Esophagus squamous epithelium (tissue), 5 donors: ENCODE measurements at regions not wholly inside any gene's neighbourhood (a gene's known extent, or its start where the extent isn't known, plus 50 kb on each side); places are given as distances from the start of the nearest gene placed in this dataset.

Experiments used
- DNase-seq: peaks from one replicate; lab custom pipeline; 2025; lab: John Stamatoyannopoulos, UW
- H3K27ac ChIP-seq, 4 donors: fragments of 200-600 bp; sonication (generic); one replicate each; pipeline ENCODE4 v1.5.1; 2016 to 2019; ENCODE audit warnings: mild to moderate bottlenecking in 1 of 4
- H3K27me3 ChIP-seq, 4 donors: fragments of 200-600 bp; sonication (generic); 1 replicate in 3 of 4; 2 replicates in 1 of 4; pipeline versions ENCODE4 v1.5.1 to v1.6.0; 2017 to 2021; ENCODE audit warnings: antibody characterized with exemption in 1 of 4
- H3K36me3 ChIP-seq, 3 donors: fragments of 200-600 bp; sonication (generic); one replicate each; pipeline ENCODE4 v1.5.1; 2016 to 2019
- H3K4me1 ChIP-seq, 3 donors: fragments of 200-600 bp; sonication (generic); one replicate each; pipeline ENCODE4 v1.5.1; 2017 to 2019
- H3K4me3 ChIP-seq, 4 donors: fragments of 200-600 bp; sonication (generic); 1 replicate in 3 of 4; 2 replicates in 1 of 4; pipeline ENCODE4 v1.5.1; 2016 to 2019; ENCODE audit warnings: mild to moderate bottlenecking in 2 of 4, moderate library complexity in 1 of 4
- H3K9me3 ChIP-seq, 3 donors: fragments of 200-600 bp; sonication (generic); one replicate each; pipeline ENCODE4 v1.5.1; 2016 to 2019
- POLR2A ChIP-seq, 4 donors: fragments of 450-650 bp; IDR thresholded peaks; one replicate each; pipeline ENCODE4 v1.6.1; 2017; ENCODE audit warnings: antibody characterized with exemption in 4 of 4, mild to moderate bottlenecking in 4 of 4, moderate library complexity in 3 of 4
- WGBS, 2 donors: methylation state at CpG; one replicate each; pipeline ENCODE4 v1.1.5; 2018; 5-methylcytosine and 5-hydroxymethylcytosine counted together
- intact Hi-C: fragments of 100-400 bp; cut with DNase I; formaldehyde crosslinking; loops from one replicate; pipeline ENCODE4 v1.15.0; 2022
- TF ChIP-seq, protein P1 (sequence below), 6 experiments: fragments of 450-650 bp in 4 of 6; fragments of 200-600 bp in 2 of 6; sonication (generic) in 2 of 6; IDR thresholded peaks; one replicate each; pipeline ENCODE4 v1.5.1; 2016 to 2019; ENCODE audit warnings: antibody characterized with exemption in 6 of 6, mild to moderate bottlenecking in 4 of 6, moderate library complexity in 4 of 6
- donor health status: DM: yes; HTN: yes; CAD: no.

DNA sequence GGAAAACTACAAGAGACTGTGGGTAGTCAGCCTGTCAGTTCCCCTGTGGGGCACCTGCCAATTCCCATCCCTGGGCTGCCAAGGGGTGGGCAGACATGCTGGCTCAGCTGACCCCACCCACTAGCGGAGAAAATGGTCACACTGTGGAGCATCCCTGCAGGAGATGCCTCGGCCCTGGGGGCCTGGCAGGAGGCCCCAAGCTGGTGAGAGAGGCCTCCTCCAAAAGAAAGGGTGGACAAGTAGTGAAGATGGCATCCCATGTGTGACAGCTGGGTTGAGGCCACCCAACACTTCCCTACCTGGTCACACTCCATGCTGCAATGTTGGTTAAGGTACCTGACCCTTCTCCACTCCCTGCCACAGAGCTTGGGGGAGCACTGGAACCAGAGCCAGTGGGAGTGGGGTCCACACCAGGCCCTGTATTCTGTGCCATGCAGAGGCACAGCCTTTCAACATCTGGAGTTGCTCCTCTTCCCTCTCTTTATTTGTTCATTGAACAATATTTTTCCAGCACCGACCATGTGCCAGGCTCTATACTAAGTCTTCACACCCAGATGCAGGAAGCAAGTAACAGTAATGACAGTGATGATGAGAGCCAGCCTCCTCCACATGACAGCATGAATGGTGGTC is 59.5 kb downstream of the KLHDC7A start:
- no peak for DNase-seq
- H3K27me3 ChIP-seq = peaks cover 0 to 93% (median 0%) of the 10 kb centered on the region in 4 donors
- H3K4me3 ChIP-seq = no peak overlapping the region
- intact Hi-C loops = no loop called here
- TF ChIP-seq POLR2A (IDR thresholded peaks at IDR 0.05) = no peak
- TF ChIP-seq, protein P1, sequence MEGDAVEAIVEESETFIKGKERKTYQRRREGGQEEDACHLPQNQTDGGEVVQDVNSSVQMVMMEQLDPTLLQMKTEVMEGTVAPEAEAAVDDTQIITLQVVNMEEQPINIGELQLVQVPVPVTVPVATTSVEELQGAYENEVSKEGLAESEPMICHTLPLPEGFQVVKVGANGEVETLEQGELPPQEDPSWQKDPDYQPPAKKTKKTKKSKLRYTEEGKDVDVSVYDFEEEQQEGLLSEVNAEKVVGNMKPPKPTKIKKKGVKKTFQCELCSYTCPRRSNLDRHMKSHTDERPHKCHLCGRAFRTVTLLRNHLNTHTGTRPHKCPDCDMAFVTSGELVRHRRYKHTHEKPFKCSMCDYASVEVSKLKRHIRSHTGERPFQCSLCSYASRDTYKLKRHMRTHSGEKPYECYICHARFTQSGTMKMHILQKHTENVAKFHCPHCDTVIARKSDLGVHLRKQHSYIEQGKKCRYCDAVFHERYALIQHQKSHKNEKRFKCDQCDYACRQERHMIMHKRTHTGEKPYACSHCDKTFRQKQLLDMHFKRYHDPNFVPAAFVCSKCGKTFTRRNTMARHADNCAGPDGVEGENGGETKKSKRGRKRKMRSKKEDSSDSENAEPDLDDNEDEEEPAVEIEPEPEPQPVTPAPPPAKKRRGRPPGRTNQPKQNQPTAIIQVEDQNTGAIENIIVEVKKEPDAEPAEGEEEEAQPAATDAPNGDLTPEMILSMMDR (IDR thresholded peaks at IDR 0.05) = no peak
- H3K4me1 ChIP-seq = no peaks in the 10 kb centered on the region
- WGBS, 2 donors = 80 to 92% methylated on average over 2 of the region's 3 CpGs
- H3K27ac ChIP-seq = no peak overlapping the region
- H3K9me3 ChIP-seq = no peaks in the 10 kb centered on the region
- no peaks in the 10 kb centered on the region for H3K36me3 ChIP-seq

DNA sequence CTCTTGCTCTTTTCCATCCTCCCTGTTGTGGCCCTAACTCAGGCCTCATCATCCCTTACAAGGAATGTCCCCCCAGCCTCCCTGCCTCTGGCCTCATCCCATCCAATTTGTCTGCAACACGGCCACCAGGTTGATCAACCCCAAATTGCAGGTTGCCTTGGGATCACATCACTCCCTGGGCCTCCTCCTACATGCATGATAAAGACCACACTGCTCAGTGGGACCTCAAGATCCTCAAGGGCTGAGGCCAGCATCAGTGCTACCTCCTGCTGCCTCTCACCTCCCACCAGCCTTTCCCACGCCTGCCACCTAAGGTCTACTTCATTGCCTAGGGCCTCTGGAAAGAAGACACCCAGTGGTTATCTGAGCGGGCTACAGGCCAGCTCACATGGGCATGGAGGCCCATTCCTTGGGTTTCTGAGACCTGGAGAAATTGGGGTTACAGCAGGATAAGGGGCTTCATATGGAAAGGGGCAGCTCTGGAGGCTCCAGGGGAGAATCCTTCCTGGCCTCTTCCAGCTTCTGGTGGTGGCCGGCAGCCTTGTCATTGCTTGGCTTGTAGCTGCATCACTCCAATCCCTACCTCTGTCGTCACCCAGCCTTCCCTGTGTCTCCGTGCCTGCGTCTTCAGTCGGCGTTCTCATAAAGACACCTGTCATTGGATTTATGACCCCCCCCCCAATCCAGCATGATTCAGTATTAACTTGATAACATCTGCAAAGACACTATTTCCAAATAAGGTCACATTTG is 60.5 kb downstream of the KLHDC7A start:
- DNase-seq = no peak
- TF ChIP-seq, protein P1 (IDR thresholded peaks at IDR 0.05) = no peak
- no peak for TF ChIP-seq POLR2A (IDR thresholded peaks at IDR 0.05)
- no peaks in the 10 kb centered on the region for H3K4me1 ChIP-seq
- H3K9me3 ChIP-seq = no peaks in the 10 kb centered on the region
- H3K36me3 ChIP-seq = no peaks in the 10 kb centered on the region
- no peak overlapping the region for H3K4me3 ChIP-seq
- WGBS, 2 donors = 78 to 83% methylated on average over 7 to 8 of the region's 9 CpGs
- H3K27ac ChIP-seq = no peak overlapping the region
- peaks cover 0 to 93% (median 0%) of the 10 kb centered on the region in 4 donors for H3K27me3 ChIP-seq
- intact Hi-C loops = no loop called here

DNA sequence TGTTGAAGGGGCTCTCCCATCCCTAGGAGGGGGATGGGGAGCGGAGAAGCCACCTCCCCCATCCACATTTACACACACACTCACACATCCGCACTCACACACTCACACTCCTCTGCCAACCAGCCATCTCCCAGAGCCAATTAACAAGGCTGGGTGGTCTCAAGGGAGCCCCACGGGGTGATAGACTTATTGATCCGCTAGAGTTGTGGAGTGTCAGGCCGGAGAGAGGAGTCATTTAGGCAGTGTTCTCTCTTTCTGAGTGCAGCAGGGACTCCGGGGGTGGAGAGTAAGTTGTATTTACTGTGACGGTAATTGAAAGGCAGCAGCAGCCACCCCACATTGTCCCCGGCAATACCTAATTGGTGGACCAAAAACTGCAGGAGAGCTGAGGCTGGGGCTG is 61.6 kb downstream of the KLHDC7A start:
- Histone ChIP-seq H3K36me3 (no peaks in the 10 kb centered on the region), H3K27me3 (peaks cover 0 to 93% (median 0%) of the 10 kb centered on the region in 4 donors), H3K9me3 (no peaks in the 10 kb centered on the region), H3K27ac (no peak overlapping the region), H3K4me3 (no peak overlapping the region), H3K4me1 (no peaks in the 10 kb centered on the region)
- TF ChIP-seq, protein P1 (IDR thresholded peaks at IDR 0.05) = no peak
- no peak for TF ChIP-seq POLR2A (IDR thresholded peaks at IDR 0.05)
- intact Hi-C loops = no loop called here
- WGBS, 2 donors = 4 to 23% methylated on average over 4 to 5 of the region's 8 CpGs
- no peak for DNase-seq

DNA sequence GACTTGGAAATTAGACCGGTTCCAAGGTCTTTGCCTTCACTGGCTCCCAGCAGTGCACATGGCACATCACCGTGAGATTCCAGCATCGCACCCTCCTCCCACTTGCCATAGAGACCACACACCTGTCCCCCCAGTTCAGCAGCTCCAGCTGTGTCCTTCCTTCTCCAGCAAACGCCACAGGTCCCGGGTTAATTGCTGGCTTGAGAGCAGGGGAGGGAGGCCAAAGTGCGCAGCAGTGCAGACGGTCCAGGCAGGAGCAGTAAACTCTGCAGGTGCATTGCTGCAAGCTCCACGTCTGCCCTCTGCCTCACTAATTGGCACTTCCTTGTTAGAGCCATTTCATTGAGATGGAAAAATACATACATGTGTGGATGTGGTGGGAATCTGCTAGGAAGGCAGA is 65.3 kb downstream of the KLHDC7A start:
- TF ChIP-seq POLR2A (IDR thresholded peaks at IDR 0.05) = no peak
- TF ChIP-seq, protein P1 (IDR thresholded peaks at IDR 0.05) = no peak
- no peaks in the 10 kb centered on the region for H3K9me3 ChIP-seq
- H3K36me3 ChIP-seq = no peaks in the 10 kb centered on the region
- no peaks in the 10 kb centered on the region for H3K4me1 ChIP-seq
- no peak overlapping the region for H3K27ac ChIP-seq
- intact Hi-C loops = no loop called here
- H3K4me3 ChIP-seq = no peak overlapping the region
- 39 to 50% methylated on average over 6 to 7 of the region's 8 CpGs for WGBS, 2 donors
- DNase-seq = no peak
- H3K27me3 ChIP-seq = peaks cover 0 to 77% (median 0%) of the 10 kb centered on the region in 4 donors

DNA sequence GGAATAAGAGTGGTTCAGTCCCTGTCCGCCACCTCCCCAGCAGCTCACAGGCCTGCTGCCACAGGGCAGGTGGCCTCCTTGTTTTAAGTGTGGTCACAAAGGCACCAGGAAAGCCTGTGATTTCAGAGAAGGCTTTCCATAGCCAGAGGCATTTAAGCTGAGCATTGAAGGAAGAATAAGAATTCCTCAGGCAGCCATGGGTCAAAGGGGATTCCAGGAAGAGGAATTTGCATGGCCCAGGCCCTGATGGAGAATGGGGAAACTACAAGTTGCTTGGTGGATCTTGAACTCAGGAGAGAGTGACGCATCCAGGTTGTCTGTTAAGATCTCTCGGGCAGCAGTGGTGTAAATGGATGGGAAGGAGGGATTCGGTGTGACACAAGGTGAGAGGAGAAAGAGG is 66.7 kb downstream of the KLHDC7A start:
- intact Hi-C loops = no loop called here
- H3K4me1 ChIP-seq = no peaks in the 10 kb centered on the region
- no peak for TF ChIP-seq POLR2A (IDR thresholded peaks at IDR 0.05)
- TF ChIP-seq, protein P1 (IDR thresholded peaks at IDR 0.05) = no peak

More for the DNA sequence above, 66.7 kb downstream of the KLHDC7A start:
- no peak for DNase-seq
- Histone ChIP-seq H3K4me3 (no peak overlapping the region), H3K36me3 (no peaks in the 10 kb centered on the region), H3K9me3 (no peaks in the 10 kb centered on the region), H3K27me3 (peaks cover 0 to 72% (median 0%) of the 10 kb centered on the region in 4 donors), H3K27ac (no peak overlapping the region)
- WGBS, 2 donors = 39 to 62% methylated on average over 3 of the region's 4 CpGs
